Upper lobe of left lung (tissue), 4 donors: ENCODE measurements at regions not wholly inside any gene's neighbourhood (a gene's known extent, or its start where the extent isn't known, plus 50 kb on each side); places are given as distances from the start of the nearest gene placed in this dataset.

Source experiments
- EP300 ChIP-seq, 4 donors: sonication (generic); formaldehyde crosslinking; IDR thresholded peaks; one replicate each; pipeline ENCODE4 v1.5.1; 2017; ENCODE audit warnings: antibody characterized with exemption in 4 of 4, control low read depth in 2 of 4
- POLR2A ChIP-seq, 4 donors: fragments of 450-650 bp; IDR thresholded peaks; one replicate each; pipeline ENCODE4 v1.5.1; 2016 to 2017; ENCODE audit warnings: antibody characterized with exemption in 4 of 4, mild to moderate bottlenecking in 2 of 4
- TF ChIP-seq, protein P1 (sequence below), 6 experiments: fragments of 450-650 bp in 4 of 6; fragments of 200-600 bp in 2 of 6; sonication (generic) in 2 of 6; IDR thresholded peaks; one replicate each; pipeline ENCODE4 v1.5.1; 2016 to 2019; ENCODE audit warnings: antibody characterized with exemption in 6 of 6

DNA sequence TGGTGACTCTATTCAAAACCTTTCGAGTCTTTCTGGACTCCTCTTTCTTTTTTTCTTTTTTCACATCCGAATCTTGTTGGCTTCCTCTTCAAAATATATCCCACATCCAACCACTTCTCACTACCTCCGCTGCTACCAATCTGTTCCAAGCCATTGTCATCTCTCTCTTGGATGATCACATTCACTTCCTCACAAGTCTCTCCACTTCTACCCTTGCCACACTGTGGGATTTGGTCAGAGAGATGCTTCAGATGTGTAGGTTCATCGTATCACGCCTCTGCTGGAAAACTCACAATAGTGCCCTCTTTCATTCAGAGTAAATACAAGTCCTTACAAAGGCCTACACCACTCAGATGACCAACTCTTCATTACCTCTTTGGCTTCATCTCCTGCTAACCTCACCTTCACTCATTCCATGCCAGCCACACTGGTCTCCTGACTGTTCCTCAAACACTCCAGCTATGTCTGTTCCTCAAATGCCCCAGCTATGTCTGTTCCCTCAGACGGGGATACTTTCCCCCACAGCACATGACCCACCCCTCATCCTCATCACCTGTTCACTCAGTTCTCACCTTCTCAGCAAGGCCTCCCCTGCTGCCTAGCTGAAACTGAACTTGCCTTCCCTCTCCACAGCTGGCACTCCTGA, 67.2 kb upstream of the PELI1 start:
- TF ChIP-seq, protein P1, sequence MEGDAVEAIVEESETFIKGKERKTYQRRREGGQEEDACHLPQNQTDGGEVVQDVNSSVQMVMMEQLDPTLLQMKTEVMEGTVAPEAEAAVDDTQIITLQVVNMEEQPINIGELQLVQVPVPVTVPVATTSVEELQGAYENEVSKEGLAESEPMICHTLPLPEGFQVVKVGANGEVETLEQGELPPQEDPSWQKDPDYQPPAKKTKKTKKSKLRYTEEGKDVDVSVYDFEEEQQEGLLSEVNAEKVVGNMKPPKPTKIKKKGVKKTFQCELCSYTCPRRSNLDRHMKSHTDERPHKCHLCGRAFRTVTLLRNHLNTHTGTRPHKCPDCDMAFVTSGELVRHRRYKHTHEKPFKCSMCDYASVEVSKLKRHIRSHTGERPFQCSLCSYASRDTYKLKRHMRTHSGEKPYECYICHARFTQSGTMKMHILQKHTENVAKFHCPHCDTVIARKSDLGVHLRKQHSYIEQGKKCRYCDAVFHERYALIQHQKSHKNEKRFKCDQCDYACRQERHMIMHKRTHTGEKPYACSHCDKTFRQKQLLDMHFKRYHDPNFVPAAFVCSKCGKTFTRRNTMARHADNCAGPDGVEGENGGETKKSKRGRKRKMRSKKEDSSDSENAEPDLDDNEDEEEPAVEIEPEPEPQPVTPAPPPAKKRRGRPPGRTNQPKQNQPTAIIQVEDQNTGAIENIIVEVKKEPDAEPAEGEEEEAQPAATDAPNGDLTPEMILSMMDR (IDR thresholded peaks at IDR 0.05) = no peak
- no peak for TF ChIP-seq EP300 (IDR thresholded peaks at IDR 0.05)
- no peak for TF ChIP-seq POLR2A (IDR thresholded peaks at IDR 0.05)
